A673 (cell line): ENCODE measurements at regions not wholly inside any gene's neighbourhood (a gene's known extent, or its start where the extent isn't known, plus 50 kb on each side); places are given as distances from the start of the nearest gene placed in this dataset.

Experiments
- BruUV-seq: library from RNA; stranded (reverse); fragments of 400-500 nt; replicated peaks from 2 replicates; lab custom pipeline; 2021; lab: Mats Ljungman, UMichigan
- CTCF ChIA-PET: fragments of 300-600 bp; sonication (Branson Sonifier 250); formaldehyde crosslinking; loops from one replicate; lab custom pipeline; 2022; ENCODE audit warnings: antibody characterized with exemption; lab: Charles Lee
- POLR2A ChIA-PET: fragments of 300-600 bp; sonication (Branson Sonifier 250); formaldehyde crosslinking; loops from one replicate; lab custom pipeline; 2022; ENCODE audit warnings: antibody characterized with exemption; ENCODE audit not compliant: low non-redundant PET; lab: Charles Lee
- DNase-seq: peaks from one replicate; pipeline ENCODE4 v3.0.0-alpha.2; 2015; ENCODE audit warnings: low spot score
- H3K27ac ChIP-seq: fragments of 200-600 bp; sonication (generic); 2 replicates; pipeline ENCODE4 v1.5.1; 2016; ENCODE audit warnings: mixed run types, low read depth, mild to moderate bottlenecking, mixed read lengths, antibody characterized with exemption, low read length; ENCODE audit not compliant: poor library complexity, severe bottlenecking
- H3K27me3 ChIP-seq: fragments of 200-600 bp; sonication (generic); replicated peaks from 2 replicates; pipeline ENCODE4 v1.6.1; 2017; ENCODE audit warnings: mixed run types, low read depth, mild to moderate bottlenecking, mixed read lengths, antibody characterized with exemption, low read length; ENCODE audit not compliant: insufficient read depth, poor library complexity
- H3K36me3 ChIP-seq: fragments of 200-600 bp; sonication (generic); 2 replicates; pipeline ENCODE4 v1.6.1; 2016; ENCODE audit warnings: mixed run types, mild to moderate bottlenecking, mixed read lengths, antibody characterized with exemption, low read length; ENCODE audit not compliant: insufficient read depth, poor library complexity, severe bottlenecking
- H3K4me1 ChIP-seq: fragments of 200-600 bp; sonication (generic); 2 replicates; pipeline ENCODE4 v1.6.1; 2017; ENCODE audit warnings: mixed run types, mild to moderate bottlenecking, mixed read lengths, antibody characterized with exemption, low read length; ENCODE audit not compliant: insufficient read depth, poor library complexity, severe bottlenecking
- H3K4me3 ChIP-seq: fragments of 200-600 bp; sonication (generic); 2 replicates; pipeline ENCODE4 v1.5.1; 2016; ENCODE audit warnings: low read depth, mixed run types, mild to moderate bottlenecking, mixed read lengths, low read length; ENCODE audit not compliant: poor library complexity, severe bottlenecking
- H3K9me3 ChIP-seq: fragments of 200-600 bp; sonication (generic); 2 replicates; pipeline ENCODE4 v1.6.1; 2016; ENCODE audit warnings: mixed run types, low read depth, mild to moderate bottlenecking, mixed read lengths, antibody characterized with exemption, low read length; ENCODE audit not compliant: poor library complexity, severe bottlenecking
- CTCF ChIP-seq: fragments of 300-800, 200-600 bp; sonication (generic); conservative IDR thresholded peaks from 2 replicates; pipeline ENCODE4 v1.5.1; 2017; ENCODE audit warnings: low read depth, mild to moderate bottlenecking, antibody characterized with exemption, low read length, moderate library complexity, mixed read lengths
- EZH2 ChIP-seq: fragments of 200-600 bp; sonication (generic); IDR thresholded peaks from 2 replicates; pipeline ENCODE4 v1.6.1; 2017; ENCODE audit warnings: borderline replicate concordance, low read depth, mild to moderate bottlenecking, mixed read lengths, antibody characterized with exemption, low read length; ENCODE audit not compliant: poor library complexity, severe bottlenecking
- intact Hi-C: fragments of 100-400 bp; cut with micrococcal nuclease; formaldehyde crosslinking; loops from one replicate; pipeline ENCODE4 v1.10.0; 2022; ENCODE audit not compliant: unreplicated experiment

- ChIA-PET CTCF (no interaction called here), POLR2A (interaction anchor here (0.5 kb wide), 1 partner anchor 14 kb away, joined by 3 read pairs; no protein-coding TSS in a partner anchor)
- TF ChIP-seq CTCF (no peak), EZH2 (no peak)
- intact Hi-C loops, result no loop called here
- Histone ChIP-seq H3K4me3 (no peak overlapping the region), H3K4me1 (no peaks in the 10 kb centered on the region), H3K27ac (no peak overlapping the region), H3K36me3 (no peaks in the 10 kb centered on the region), H3K27me3 (no peaks in the 10 kb centered on the region), H3K9me3 (no peaks in the 10 kb centered on the region)
- no peak for DNase-seq
- no TSS peak for BruUV-seq
Measured at GRCh38 chr4:126708716-126709115, 924.0 kb upstream of the INTU start.

- intact Hi-C loops, result no loop called here
- no peaks in the 10 kb centered on the region for H3K36me3 ChIP-seq
- no peak for TF ChIP-seq CTCF
- no peak for TF ChIP-seq EZH2
- no peaks in the 10 kb centered on the region for H3K27me3 ChIP-seq
- POLR2A ChIA-PET, result no interaction called here
- no peak overlapping the region for H3K27ac ChIP-seq
- no peaks in the 10 kb centered on the region for H3K4me1 ChIP-seq
- no peak for DNase-seq
- CTCF ChIA-PET, result no interaction called here
- no peaks in the 10 kb centered on the region for H3K9me3 ChIP-seq
- BruUV-seq, result no TSS peak
- H3K4me3 ChIP-seq, result no peak overlapping the region
Measured at GRCh38 chr4:126710935-126711334, 921.8 kb upstream of the INTU start.

GRCh38 chr4:126715067-126715466 lies 917.7 kb upstream of the INTU start:
- Histone ChIP-seq H3K4me1 (no peaks in the 10 kb centered on the region), H3K27me3 (no peaks in the 10 kb centered on the region), H3K27ac (no peak overlapping the region), H3K9me3 (no peaks in the 10 kb centered on the region), H3K36me3 (no peaks in the 10 kb centered on the region), H3K4me3 (no peak overlapping the region)
- ChIA-PET CTCF (no interaction called here), POLR2A (no interaction called here)
- intact Hi-C loops, result no loop called here
- BruUV-seq, result no TSS peak
- no peak for DNase-seq
- TF ChIP-seq EZH2 (no peak), CTCF (no peak)
